H1 (cell line): ENCODE measurements at regions not wholly inside any gene's neighbourhood (a gene's known extent, or its start where the extent isn't known, plus 50 kb on each side); places are given as distances from the start of the nearest gene placed in this dataset.

Experiments used
- CHD7 ChIP-seq: fragments of 300-600 bp; sonication (generic); IDR thresholded peaks from 2 replicates; pipeline ENCODE4 v1.7.1; 2012; ENCODE audit warnings: low read length, moderate library complexity, mild to moderate bottlenecking, inconsistent platforms; ENCODE audit not compliant: insufficient replicate concordance
- E2F6 ChIP-seq: IDR thresholded peaks from 2 replicates; pipeline ENCODE4 v1.6.1; 2012; ENCODE audit warnings: inconsistent platforms
- RFX5 ChIP-seq: IDR thresholded peaks from 2 replicates; pipeline ENCODE4 v1.6.1; 2011; ENCODE audit warnings: low read depth, low read length, improper control_type of control experiment, borderline replicate concordance
- SUZ12 ChIP-seq: fragments of 200-600 bp; sonication (generic); IDR thresholded peaks from 2 replicates; pipeline ENCODE4 v1.6.1; 2012; ENCODE audit warnings: mild to moderate bottlenecking, inconsistent platforms, low read length, moderate library complexity, mixed read lengths

GRCh38 chr2:161033059-161033660 is 127.1 kb upstream of the TANK start (continued):
- TF ChIP-seq CHD7 (no peak), E2F6 (no peak), RFX5 (no peak), SUZ12 (no peak)
